PC-9 (cell line): ENCODE measurements at regions not wholly inside any gene's neighbourhood (a gene's known extent, or its start where the extent isn't known, plus 50 kb on each side); places are given as distances from the start of the nearest gene placed in this dataset.

Source experiments
- BruUV-seq: library from RNA; stranded (reverse); fragments of 400-500 nt; replicated peaks from 2 replicates; lab custom pipeline; 2021; lab: Mats Ljungman, UMichigan
- CTCF ChIA-PET: fragments of 300-600 bp; sonication (Branson Sonifier 250); formaldehyde crosslinking; loops from one replicate; lab custom pipeline; 2022; ENCODE audit warnings: antibody characterized with exemption; lab: Charles Lee
- POLR2A ChIA-PET: fragments of 300-600 bp; sonication (Branson Sonifier 250); formaldehyde crosslinking; loops from one replicate; lab custom pipeline; 2022; ENCODE audit warnings: antibody characterized with exemption; ENCODE audit not compliant: unreplicated experiment; lab: Charles Lee
- DNase-seq, 2 experiments: peaks; one replicate each; pipeline versions ENCODE4 v3.0.0 to v3.0.0-alpha.2; 2015 to 2022; ENCODE audit warnings: mixed read lengths in 1 of 2
- H2AFZ ChIP-seq: fragments of 200-600 bp; sonication (generic); 2 replicates; pipeline ENCODE4 v1.8.1; 2017; ENCODE audit warnings: antibody characterized with exemption
- H3F3A ChIP-seq: fragments of 200-600 bp; sonication (generic); 2 replicates; pipeline ENCODE4 v1.8.1; 2017; ENCODE audit warnings: antibody characterized with exemption, mild to moderate bottlenecking, low read depth; ENCODE audit not compliant: insufficient read depth
- H3K27ac ChIP-seq: fragments of 200-600 bp; sonication (generic); 2 replicates; pipeline ENCODE4 v1.6.1; 2016; ENCODE audit warnings: mixed run types
- H3K27me3 ChIP-seq: fragments of 200-600 bp; sonication (generic); 2 replicates; pipeline ENCODE4 v1.6.1; 2016; ENCODE audit warnings: low read depth, mixed run types; ENCODE audit not compliant: insufficient read depth
- H3K36me3 ChIP-seq: fragments of 200-600 bp; sonication (generic); 2 replicates; pipeline ENCODE4 v1.6.1; 2016; ENCODE audit warnings: low read depth, mixed run types
- H3K4me1 ChIP-seq: fragments of 200-600 bp; sonication (generic); replicated peaks from 2 replicates; pipeline ENCODE4 v1.6.1; 2016; ENCODE audit warnings: mixed run types; ENCODE audit not compliant: insufficient read depth
- H3K4me2 ChIP-seq: fragments of 200-600 bp; sonication (generic); 2 replicates; pipeline ENCODE4 v1.6.1; 2017; ENCODE audit warnings: mixed run types
- H3K4me3 ChIP-seq: fragments of 200-600 bp; sonication (generic); 2 replicates; pipeline ENCODE4 v1.6.1; 2016; ENCODE audit warnings: mixed run types
- H3K79me2 ChIP-seq: fragments of 200-600 bp; sonication (generic); 2 replicates; pipeline ENCODE4 v1.6.1; 2017; ENCODE audit warnings: low read depth, mixed run types
- H3K9me2 ChIP-seq: fragments of 200-600 bp; sonication (generic); 2 replicates; pipeline ENCODE4 v1.8.1; 2017; ENCODE audit warnings: mild to moderate bottlenecking; ENCODE audit not compliant: insufficient read depth
- H3K9me3 ChIP-seq: fragments of 200-600 bp; sonication (generic); 2 replicates; pipeline ENCODE4 v1.8.1; 2016; ENCODE audit warnings: low read depth; ENCODE audit not compliant: insufficient read depth
- H4K20me1 ChIP-seq: fragments of 200-600 bp; sonication (generic); 2 replicates; pipeline ENCODE4 v1.8.1; 2017; ENCODE audit not compliant: insufficient read depth
- CTCF ChIP-seq: fragments of 200-600 bp; sonication (generic); conservative IDR thresholded peaks from 2 replicates; pipeline ENCODE4 v1.6.1; 2017; ENCODE audit warnings: mixed run types, antibody characterized with exemption, mild to moderate bottlenecking, moderate library complexity
- EZH2 ChIP-seq: fragments of 200-600 bp; sonication (generic); IDR thresholded peaks from 2 replicates; pipeline ENCODE4 v1.8.0; 2017; ENCODE audit warnings: antibody characterized with exemption, low read depth
- intact Hi-C: fragments of 100-400 bp; cut with micrococcal nuclease; formaldehyde crosslinking; loops from one replicate; pipeline ENCODE4 v1.10.0; 2022; ENCODE audit not compliant: unreplicated experiment

- DNase-seq: no peak
- no peaks in the 10 kb centered on the region for H3K9me2 ChIP-seq
- H3F3A ChIP-seq: no peaks in the 10 kb centered on the region
- no peak overlapping the region for H3K4me2 ChIP-seq
- intact Hi-C loops: no loop called here
- H3K4me1 ChIP-seq: no peaks in the 10 kb centered on the region
- no peaks in the 10 kb centered on the region for H3K27me3 ChIP-seq
- H3K79me2 ChIP-seq: no peaks in the 10 kb centered on the region
- H4K20me1 ChIP-seq: no peaks in the 10 kb centered on the region
- BruUV-seq: no TSS peak
- no peaks in the 10 kb centered on the region for H3K36me3 ChIP-seq
- no peak for TF ChIP-seq EZH2
- TF ChIP-seq CTCF: no peak
- CTCF ChIA-PET: interaction anchor here (0.6 kb wide), 1 partner anchor 11 kb away, joined by 7 read pairs; no protein-coding TSS in a partner anchor
- H3K27ac ChIP-seq: no peak overlapping the region
- no peaks in the 10 kb centered on the region for H3K9me3 ChIP-seq
- no peak overlapping the region for H3K4me3 ChIP-seq
- no peak overlapping the region for H2AFZ ChIP-seq
- POLR2A ChIA-PET: no interaction called here
Measured at GRCh38 chr3:70744536-70744935, 432.1 kb upstream of the MDFIC2 start.

- no peak overlapping the region for H2AFZ ChIP-seq
- H3K36me3 ChIP-seq: no peaks in the 10 kb centered on the region
- DNase-seq: no peak
- H3K79me2 ChIP-seq: no peaks in the 10 kb centered on the region
- no peaks in the 10 kb centered on the region for H3K27me3 ChIP-seq
- H4K20me1 ChIP-seq: no peaks in the 10 kb centered on the region
- no peak overlapping the region for H3K27ac ChIP-seq
- no peak overlapping the region for H3K4me3 ChIP-seq
- H3K4me2 ChIP-seq: no peak overlapping the region
- H3F3A ChIP-seq: no peaks in the 10 kb centered on the region
- BruUV-seq: no TSS peak
- intact Hi-C loops: no loop called here
- H3K9me2 ChIP-seq: no peaks in the 10 kb centered on the region
- ChIA-PET POLR2A (no interaction called here), CTCF (no interaction called here)
- no peaks in the 10 kb centered on the region for H3K4me1 ChIP-seq
- TF ChIP-seq CTCF (no peak), EZH2 (no peak)
- H3K9me3 ChIP-seq: no peaks in the 10 kb centered on the region
Measured at GRCh38 chr3:70743754-70744153, 431.3 kb upstream of the MDFIC2 start.

- H3K27me3 ChIP-seq: no peaks in the 10 kb centered on the region
- DNase-seq: no peak
- no peak overlapping the region for H3K4me2 ChIP-seq
- H2AFZ ChIP-seq: no peak overlapping the region
- intact Hi-C loops: no loop called here
- TF ChIP-seq EZH2 (no peak), CTCF (no peak)
- H3F3A ChIP-seq: no peaks in the 10 kb centered on the region
- no TSS peak for BruUV-seq
- ChIA-PET CTCF (no interaction called here), POLR2A (no interaction called here)
- H3K4me3 ChIP-seq: no peak overlapping the region
- no peaks in the 10 kb centered on the region for H3K36me3 ChIP-seq
- H3K9me2 ChIP-seq: no peaks in the 10 kb centered on the region
- no peaks in the 10 kb centered on the region for H4K20me1 ChIP-seq
- no peaks in the 10 kb centered on the region for H3K9me3 ChIP-seq
- no peaks in the 10 kb centered on the region for H3K79me2 ChIP-seq
- no peaks in the 10 kb centered on the region for H3K4me1 ChIP-seq
- H3K27ac ChIP-seq: no peak overlapping the region
Measured at GRCh38 chr3:70742081-70742480, 429.6 kb upstream of the MDFIC2 start.
